GM06990 (cell line): ENCODE measurements at regions not wholly inside any gene's neighbourhood (a gene's known extent, or its start where the extent isn't known, plus 50 kb on each side); places are given as distances from the start of the nearest gene placed in this dataset.

Experiments
- DNase-seq: peaks from one replicate; pipeline ENCODE4 v3.0.0-alpha.2; 2011; ENCODE audit not compliant: insufficient read length; ENCODE audit errors: extremely low read depth
- H3K27me3 ChIP-seq: replicated peaks from 2 replicates; pipeline ENCODE4 v1.6.0; 2011; ENCODE audit warnings: low read length; ENCODE audit not compliant: control insufficient read depth, insufficient read depth
- H3K36me3 ChIP-seq: 2 replicates; pipeline ENCODE4 v1.5.1; 2011; ENCODE audit warnings: low read length; ENCODE audit not compliant: control insufficient read depth, insufficient read depth
- H3K4me3 ChIP-seq: replicated peaks from 2 replicates; pipeline ENCODE4 v1.5.1; 2011; ENCODE audit warnings: low read depth, mild to moderate bottlenecking, control low read depth, low read length
- CTCF ChIP-seq: IDR thresholded peaks from 2 replicates; pipeline ENCODE4 v1.5.1; 2011; ENCODE audit warnings: low read length, control low read depth, mild to moderate bottlenecking, inconsistent platforms; ENCODE audit not compliant: insufficient read depth, poor library complexity, severe bottlenecking

GRCh38 chr10:33423154-33423529 lies 88.7 kb upstream of the NRP1 start:
- no peaks in the 10 kb centered on the region for H3K27me3 ChIP-seq
- DNase-seq, result no peak
- H3K4me3 ChIP-seq, result no peak overlapping the region
- TF ChIP-seq CTCF, result no peak
- H3K36me3 ChIP-seq, result no peaks in the 10 kb centered on the region

GRCh38 chr10:33422471-33423153 lies 88.1 kb upstream of the NRP1 start:
- no peak overlapping the region for H3K4me3 ChIP-seq
- no peak for DNase-seq
- no peak for TF ChIP-seq CTCF
- H3K36me3 ChIP-seq, result no peaks in the 10 kb centered on the region
- no peaks in the 10 kb centered on the region for H3K27me3 ChIP-seq

GRCh38 chr10:33421789-33422462 lies 87.5 kb upstream of the NRP1 start:
- H3K4me3 ChIP-seq, result no peak overlapping the region
- H3K36me3 ChIP-seq, result no peaks in the 10 kb centered on the region
- TF ChIP-seq CTCF, result no peak
- H3K27me3 ChIP-seq, result no peaks in the 10 kb centered on the region
- DNase-seq, result no peak

GRCh38 chr10:33419311-33419710 lies 84.8 kb upstream of the NRP1 start:
- Histone ChIP-seq H3K27me3 (no peaks in the 10 kb centered on the region), H3K4me3 (no peak overlapping the region), H3K36me3 (no peaks in the 10 kb centered on the region)
- DNase-seq, result no peak
- TF ChIP-seq CTCF, result no peak

GRCh38 chr10:33418301-33418700 lies 83.8 kb upstream of the NRP1 start:
- no peak overlapping the region for H3K4me3 ChIP-seq
- TF ChIP-seq CTCF, result no peak
- DNase-seq, result no peak

More at GRCh38 chr10:33418301-33418700, 83.8 kb upstream of the NRP1 start:
- Histone ChIP-seq H3K27me3 (no peaks in the 10 kb centered on the region), H3K36me3 (no peaks in the 10 kb centered on the region)
